HG03095 (cell line): ENCODE measurements at regions not wholly inside any gene's neighbourhood (a gene's known extent, or its start where the extent isn't known, plus 50 kb on each side); places are given as distances from the start of the nearest gene placed in this dataset.
"Not testable (repeated sequence)": the region's sequence is repeated elsewhere in the genome, so short reads cannot be mapped to it uniquely, and the experiment has no call there.

Experiments
- ATAC-seq: cut with Tn5 transposase; IDR thresholded peaks from one replicate; pipeline ENCODE4 v1.9.1; 2021; ENCODE audit warnings: moderate library complexity; ENCODE audit not compliant: unreplicated experiment

DNA sequence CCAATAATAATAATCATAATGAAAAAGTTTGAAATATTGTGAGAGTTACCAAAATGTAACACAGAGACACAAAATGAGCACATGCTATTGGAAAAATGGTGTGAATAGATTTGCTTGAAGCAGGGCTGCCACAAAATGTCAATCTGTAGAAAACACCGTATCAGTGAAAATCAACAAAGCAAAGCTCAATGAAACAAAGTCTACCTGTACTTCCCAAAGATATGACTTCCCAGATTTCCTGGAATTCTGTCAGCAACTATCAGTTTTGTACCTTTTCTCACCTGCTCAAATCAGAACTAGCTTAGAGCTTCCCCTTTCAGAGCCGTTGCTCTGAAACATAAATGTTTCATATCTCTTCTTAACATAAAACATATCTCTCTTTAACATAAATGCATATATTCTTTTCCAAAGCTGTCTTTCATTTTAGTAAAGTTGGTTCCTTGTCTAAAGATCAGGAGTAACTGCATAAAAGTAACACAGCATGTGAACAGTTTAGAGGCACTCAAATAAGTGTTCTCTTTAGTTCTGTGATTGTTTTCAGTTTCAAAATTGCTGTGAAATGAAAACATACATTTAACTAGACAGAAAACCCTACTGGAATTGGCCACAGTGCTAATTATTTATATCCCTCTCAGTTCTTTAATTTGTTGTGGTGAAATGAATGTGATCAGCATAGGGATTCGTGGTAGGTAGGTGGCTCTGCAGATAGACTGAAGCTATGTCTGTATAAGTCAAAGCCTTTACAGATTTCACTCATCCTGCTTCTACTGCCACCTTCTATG, 262.5 kb downstream of the KCNJ3 start:
- ATAC-seq = peak; percentile 86

- ATAC-seq = no peak
Measured at GRCh38 chr2:154952346-154952980, 254.0 kb downstream of the KCNJ3 start.

DNA sequence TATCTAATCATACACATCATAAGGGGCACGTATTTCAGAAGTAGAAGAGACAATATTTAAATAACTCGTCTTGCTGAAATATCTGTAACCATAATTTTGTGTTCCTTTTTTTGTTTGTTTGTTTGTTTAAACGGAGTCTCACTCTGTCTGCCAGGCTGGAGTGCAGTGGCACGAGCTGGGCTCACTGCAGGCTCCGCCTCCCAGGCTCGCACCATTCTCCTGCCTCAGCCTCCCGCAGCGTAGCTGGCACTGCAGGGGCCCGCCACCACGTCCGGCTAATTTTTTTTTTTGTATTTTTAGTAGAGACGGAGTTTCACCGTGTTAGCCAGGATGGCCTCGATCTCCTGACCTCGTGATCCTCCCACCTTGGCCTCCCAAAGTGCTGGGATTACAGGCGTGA, 248.9 kb downstream of the KCNJ3 start:
- not testable (repeated sequence) for ATAC-seq

- no peak for ATAC-seq
Measured at GRCh38 chr2:154945984-154946383, 247.5 kb downstream of the KCNJ3 start.

DNA sequence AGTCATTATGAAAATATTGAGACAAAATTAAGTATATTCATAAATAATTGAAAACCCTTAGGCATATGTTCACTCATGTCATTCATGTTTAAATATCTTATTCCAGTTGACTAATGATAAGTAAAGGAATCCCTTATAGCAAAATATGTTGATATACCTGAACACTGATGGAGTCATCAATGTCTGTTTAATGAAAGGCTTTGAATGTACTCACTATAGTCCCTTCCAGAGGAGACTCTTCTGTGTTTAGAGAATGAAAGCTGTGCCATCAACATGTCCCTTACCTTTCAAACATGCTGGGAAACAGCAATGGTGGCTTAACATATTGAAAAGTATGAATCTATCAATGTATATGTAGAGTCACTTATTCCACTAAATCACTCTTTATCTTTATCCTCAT, 242.9 kb downstream of the KCNJ3 start:
- ATAC-seq = no peak

GRCh38 chr2:154934213-154934612, 235.7 kb downstream of the KCNJ3 start:
- ATAC-seq = no peak

- ATAC-seq = no peak
Measured at GRCh38 chr2:154924531-154924930, 226.0 kb downstream of the KCNJ3 start.

DNA sequence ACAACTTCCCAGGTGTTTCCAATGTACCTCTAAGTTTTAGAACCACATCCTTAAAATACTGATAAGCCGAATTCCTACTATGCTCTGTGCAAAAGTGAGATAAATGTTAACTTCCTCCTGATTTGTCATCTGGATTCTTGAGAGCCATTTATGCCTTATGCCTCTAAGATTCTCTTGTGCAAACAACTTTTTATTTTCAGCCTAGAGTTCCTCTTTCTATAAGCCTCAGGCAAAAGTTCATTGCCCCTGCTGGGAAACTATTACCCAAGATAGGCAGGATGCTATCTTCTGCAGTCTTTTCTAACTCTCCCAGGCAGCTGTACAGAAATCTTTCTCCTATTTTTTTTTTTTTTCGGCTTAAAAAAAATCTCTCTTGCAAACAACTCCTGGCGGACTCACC, 216.1 kb downstream of the KCNJ3 start:
- ATAC-seq = no peak

GRCh38 chr2:154912215-154912614, 213.7 kb downstream of the KCNJ3 start:
- no peak for ATAC-seq

GRCh38 chr2:154911729-154912128, 213.2 kb downstream of the KCNJ3 start:
- no peak for ATAC-seq

GRCh38 chr2:154910701-154911100, 212.2 kb downstream of the KCNJ3 start:
- no peak for ATAC-seq

GRCh38 chr2:154908327-154908726, 209.8 kb downstream of the KCNJ3 start:
- ATAC-seq = no peak
